ENCODE measurements at regions not wholly inside any gene's neighbourhood (a gene's known extent, or its start where the extent isn't known, plus 50 kb on each side); places are given as distances from the start of the nearest gene placed in this dataset.

DNA sequence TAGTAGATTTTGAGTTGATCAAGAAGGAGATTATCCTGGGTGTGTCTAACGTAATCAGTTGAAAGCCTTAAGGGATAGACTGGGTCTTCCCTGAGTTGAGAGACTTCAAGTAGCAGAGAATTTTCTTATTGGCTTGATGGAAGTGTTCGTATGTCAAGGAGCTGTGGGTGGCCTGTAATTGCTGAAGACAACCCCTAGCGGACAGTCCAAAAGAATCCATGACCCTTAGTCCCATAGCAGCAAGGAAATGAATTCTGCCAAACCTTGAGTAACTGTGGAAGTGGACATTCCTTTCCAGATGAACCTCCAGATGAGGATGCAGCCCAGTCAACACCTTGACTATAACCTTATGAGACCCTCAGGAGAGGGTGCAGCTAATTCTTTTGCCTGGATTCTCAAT lies 786.3 kb downstream of the SOCS6 start:
- H3K4me3 ChIP-seq (ENCODE audit: low read depth, low read length), result no peak overlapping the region
- TF ChIP-seq, protein P1, sequence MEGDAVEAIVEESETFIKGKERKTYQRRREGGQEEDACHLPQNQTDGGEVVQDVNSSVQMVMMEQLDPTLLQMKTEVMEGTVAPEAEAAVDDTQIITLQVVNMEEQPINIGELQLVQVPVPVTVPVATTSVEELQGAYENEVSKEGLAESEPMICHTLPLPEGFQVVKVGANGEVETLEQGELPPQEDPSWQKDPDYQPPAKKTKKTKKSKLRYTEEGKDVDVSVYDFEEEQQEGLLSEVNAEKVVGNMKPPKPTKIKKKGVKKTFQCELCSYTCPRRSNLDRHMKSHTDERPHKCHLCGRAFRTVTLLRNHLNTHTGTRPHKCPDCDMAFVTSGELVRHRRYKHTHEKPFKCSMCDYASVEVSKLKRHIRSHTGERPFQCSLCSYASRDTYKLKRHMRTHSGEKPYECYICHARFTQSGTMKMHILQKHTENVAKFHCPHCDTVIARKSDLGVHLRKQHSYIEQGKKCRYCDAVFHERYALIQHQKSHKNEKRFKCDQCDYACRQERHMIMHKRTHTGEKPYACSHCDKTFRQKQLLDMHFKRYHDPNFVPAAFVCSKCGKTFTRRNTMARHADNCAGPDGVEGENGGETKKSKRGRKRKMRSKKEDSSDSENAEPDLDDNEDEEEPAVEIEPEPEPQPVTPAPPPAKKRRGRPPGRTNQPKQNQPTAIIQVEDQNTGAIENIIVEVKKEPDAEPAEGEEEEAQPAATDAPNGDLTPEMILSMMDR (IDR thresholded peaks at IDR 0.05; ENCODE audit: insufficient read depth, low read length, missing control alignments), result no peak
- DNase-seq (ENCODE audit: low read depth, low spot score), result no peak
- CTCF ChIA-PET, result no interaction called here
- POLR2A ChIA-PET, result no interaction called here

- TF ChIP-seq, protein P1 (IDR thresholded peaks at IDR 0.05; ENCODE audit: insufficient read depth, low read length, missing control alignments), result no peak
- no peak overlapping the region for H3K4me3 ChIP-seq (ENCODE audit: low read depth, low read length)
- CTCF ChIA-PET, result no interaction called here
- DNase-seq (ENCODE audit: low read depth, low spot score), result no peak
- POLR2A ChIA-PET, result no interaction called here
These were observed 779.5 kb downstream of the SOCS6 start for GRCh38 chr18:71068338-71068737.

GRCh38 chr18:71049893-71050292 lies 761.0 kb downstream of the SOCS6 start:
- POLR2A ChIA-PET, result no interaction called here
- TF ChIP-seq, protein P1 (IDR thresholded peaks at IDR 0.05; ENCODE audit: insufficient read depth, low read length, missing control alignments), result no peak
- no peak for DNase-seq (ENCODE audit: low read depth, low spot score)
- no peak overlapping the region for H3K4me3 ChIP-seq (ENCODE audit: low read depth, low read length)
- CTCF ChIA-PET, result no interaction called here

DNA sequence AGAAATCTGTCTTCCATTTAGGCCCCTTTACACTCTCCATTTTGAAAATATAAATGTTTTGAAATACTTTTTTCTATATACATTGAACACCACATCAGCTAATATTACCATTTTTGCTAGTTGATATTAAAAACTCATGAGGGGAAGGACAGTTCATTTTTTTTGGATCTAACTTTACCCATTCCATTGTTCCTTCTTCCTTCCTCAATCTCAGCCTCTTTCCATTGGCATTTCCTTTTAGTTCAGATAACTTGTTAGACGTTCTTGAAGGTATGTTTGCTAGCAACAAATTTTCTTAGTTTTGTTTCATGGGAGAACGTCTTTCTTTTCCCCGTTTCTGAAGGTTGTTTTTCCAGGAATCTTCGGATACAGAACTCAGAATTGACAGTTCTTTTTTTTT lies 759.0 kb downstream of the SOCS6 start:
- no peak overlapping the region for H3K4me3 ChIP-seq (ENCODE audit: low read depth, low read length)
- ChIA-PET CTCF (no interaction called here), POLR2A (no interaction called here)
- DNase-seq (ENCODE audit: low read depth, low spot score), result no peak
- TF ChIP-seq, protein P1 (IDR thresholded peaks at IDR 0.05; ENCODE audit: insufficient read depth, low read length, missing control alignments), result no peak

DNA sequence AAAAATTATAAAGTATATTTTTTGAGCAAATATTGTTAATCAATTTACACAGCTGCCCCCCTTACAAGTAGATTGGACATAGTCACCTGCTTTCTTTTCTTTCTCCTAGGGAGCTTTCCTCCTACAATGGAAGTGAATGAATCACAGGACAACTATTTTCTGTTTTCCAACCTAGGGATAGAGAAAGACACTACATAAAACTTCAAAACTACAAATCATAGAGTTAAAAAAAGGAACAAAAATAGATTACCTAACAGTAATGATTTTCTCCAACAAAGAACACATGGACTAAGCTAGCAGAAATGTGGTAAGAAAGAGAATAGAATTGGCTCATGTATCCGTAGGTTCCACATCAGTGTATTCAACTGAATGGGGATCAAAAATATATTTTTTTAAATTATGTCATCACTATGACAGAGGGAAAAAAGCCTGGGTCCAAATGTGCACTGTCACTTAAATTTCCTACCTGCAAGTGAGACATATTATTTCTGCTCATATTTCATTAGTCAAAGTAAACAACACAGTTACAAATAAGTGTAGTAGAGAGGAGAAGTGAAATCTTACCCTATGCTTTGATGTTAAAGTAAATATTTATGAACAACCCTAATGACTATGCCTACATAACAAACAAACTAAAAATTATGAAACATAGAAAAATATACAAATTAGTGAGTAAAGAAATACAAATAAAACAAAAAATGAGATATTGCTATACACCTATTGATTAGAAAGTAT lies 756.7 kb downstream of the SOCS6 start:
- no peak for DNase-seq (ENCODE audit: low read depth, low spot score)
- H3K4me3 ChIP-seq (ENCODE audit: low read depth, low read length), result no peak overlapping the region
- ChIA-PET POLR2A (no interaction called here), CTCF (no interaction called here)
- TF ChIP-seq, protein P1 (IDR thresholded peaks at IDR 0.05; ENCODE audit: insufficient read depth, low read length, missing control alignments), result no peak

DNA sequence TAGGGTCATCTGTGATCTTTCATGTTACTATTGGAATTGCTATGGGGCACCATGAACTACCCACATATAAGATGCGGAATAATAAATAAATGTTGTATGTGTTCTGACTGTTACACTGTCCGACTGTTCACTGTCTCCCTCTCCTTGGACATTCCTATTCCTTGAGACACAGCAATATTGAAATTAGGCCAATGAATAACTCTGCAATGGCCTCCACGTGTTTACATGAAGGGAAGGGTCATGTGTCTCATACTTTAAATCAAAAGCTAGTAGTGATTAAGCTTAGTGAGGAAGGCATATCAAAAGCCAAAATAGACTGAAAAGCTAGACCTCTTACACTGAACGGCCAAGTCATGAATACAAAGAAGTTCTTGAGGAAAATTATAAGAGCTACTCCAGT lies 751.3 kb downstream of the SOCS6 start:
- no peak overlapping the region for H3K4me3 ChIP-seq (ENCODE audit: low read depth, low read length)
- ChIA-PET POLR2A (no interaction called here), CTCF (no interaction called here)
- no peak for DNase-seq (ENCODE audit: low read depth, low spot score)
- TF ChIP-seq, protein P1 (IDR thresholded peaks at IDR 0.05; ENCODE audit: insufficient read depth, low read length, missing control alignments), result no peak

All from AG04449 (cell line).